Hepatocyte (in vitro differentiated cells): ENCODE measurements at regions not wholly inside any gene's neighbourhood (a gene's known extent, or its start where the extent isn't known, plus 50 kb on each side); places are given as distances from the start of the nearest gene placed in this dataset.

Experiments used
- EZH2 ChIP-seq: fragments of 200-600 bp; sonication (generic); IDR thresholded peaks from 2 replicates; pipeline ENCODE4 v1.6.1; 2016; ENCODE audit warnings: antibody characterized with exemption, mild to moderate bottlenecking, borderline replicate concordance
- EZH2phosphoT487 ChIP-seq: fragments of 200-600 bp; sonication (generic); IDR thresholded peaks from one replicate; pipeline ENCODE4 v1.6.1; 2018; ENCODE audit warnings: antibody characterized with exemption, mild to moderate bottlenecking, low read depth, moderate library complexity; ENCODE audit not compliant: unreplicated experiment, severe bottlenecking
- TF ChIP-seq, protein P1 (sequence below): fragments of 200-600 bp; sonication (generic); IDR thresholded peaks from 2 replicates; pipeline ENCODE4 v1.5.1; 2016; ENCODE audit warnings: antibody characterized with exemption, mild to moderate bottlenecking; ENCODE audit not compliant: poor library complexity

DNA sequence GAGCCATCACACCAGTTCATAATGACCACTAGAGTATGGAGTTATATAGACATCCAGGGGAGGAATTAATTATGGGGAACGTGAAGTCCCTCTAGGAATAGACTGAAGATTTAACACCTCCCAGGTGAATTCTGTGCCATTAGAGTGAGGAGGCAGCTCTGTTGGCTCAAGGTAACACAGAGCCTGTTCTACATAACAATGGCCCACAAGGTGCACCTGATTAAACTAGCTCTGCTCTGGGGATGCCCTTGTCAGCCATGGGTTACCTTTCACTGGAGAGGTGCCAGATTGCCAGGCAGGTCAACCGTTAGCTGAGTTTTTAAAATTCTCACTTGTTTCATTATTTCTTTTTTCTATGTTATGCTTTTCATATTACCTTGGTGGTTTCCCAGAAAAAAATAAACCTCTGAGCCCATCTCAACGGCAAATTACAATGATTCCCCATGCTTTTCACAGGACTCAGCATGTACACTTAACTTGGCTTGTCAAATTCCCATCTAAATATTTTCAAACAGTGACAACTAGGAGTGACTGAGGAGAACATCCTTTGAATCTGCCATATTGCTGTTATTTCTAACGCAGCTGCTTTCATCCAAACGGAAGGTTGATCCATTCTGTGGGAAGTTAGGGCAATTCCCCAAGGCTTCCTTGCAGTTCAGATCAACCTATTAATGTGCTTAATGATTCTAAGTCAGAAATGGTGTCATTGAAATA is 512.9 kb downstream of the MCTP2 start:
- TF ChIP-seq EZH2 = no peak
- TF ChIP-seq, protein P1, sequence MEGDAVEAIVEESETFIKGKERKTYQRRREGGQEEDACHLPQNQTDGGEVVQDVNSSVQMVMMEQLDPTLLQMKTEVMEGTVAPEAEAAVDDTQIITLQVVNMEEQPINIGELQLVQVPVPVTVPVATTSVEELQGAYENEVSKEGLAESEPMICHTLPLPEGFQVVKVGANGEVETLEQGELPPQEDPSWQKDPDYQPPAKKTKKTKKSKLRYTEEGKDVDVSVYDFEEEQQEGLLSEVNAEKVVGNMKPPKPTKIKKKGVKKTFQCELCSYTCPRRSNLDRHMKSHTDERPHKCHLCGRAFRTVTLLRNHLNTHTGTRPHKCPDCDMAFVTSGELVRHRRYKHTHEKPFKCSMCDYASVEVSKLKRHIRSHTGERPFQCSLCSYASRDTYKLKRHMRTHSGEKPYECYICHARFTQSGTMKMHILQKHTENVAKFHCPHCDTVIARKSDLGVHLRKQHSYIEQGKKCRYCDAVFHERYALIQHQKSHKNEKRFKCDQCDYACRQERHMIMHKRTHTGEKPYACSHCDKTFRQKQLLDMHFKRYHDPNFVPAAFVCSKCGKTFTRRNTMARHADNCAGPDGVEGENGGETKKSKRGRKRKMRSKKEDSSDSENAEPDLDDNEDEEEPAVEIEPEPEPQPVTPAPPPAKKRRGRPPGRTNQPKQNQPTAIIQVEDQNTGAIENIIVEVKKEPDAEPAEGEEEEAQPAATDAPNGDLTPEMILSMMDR = no peak
- no peak for TF ChIP-seq EZH2phosphoT487
